Occipital lobe (tissue), 1 donor: ENCODE measurements at regions not wholly inside any gene's neighbourhood (a gene's known extent, or its start where the extent isn't known, plus 50 kb on each side); places are given as distances from the start of the nearest gene placed in this dataset.
"Not testable (repeated sequence)": the region's sequence is repeated elsewhere in the genome, so short reads cannot be mapped to it uniquely, and the experiment has no call there.

Source experiments
- DNase-seq: peaks from one replicate; lab custom pipeline; 2025; lab: John Stamatoyannopoulos, UW

DNA sequence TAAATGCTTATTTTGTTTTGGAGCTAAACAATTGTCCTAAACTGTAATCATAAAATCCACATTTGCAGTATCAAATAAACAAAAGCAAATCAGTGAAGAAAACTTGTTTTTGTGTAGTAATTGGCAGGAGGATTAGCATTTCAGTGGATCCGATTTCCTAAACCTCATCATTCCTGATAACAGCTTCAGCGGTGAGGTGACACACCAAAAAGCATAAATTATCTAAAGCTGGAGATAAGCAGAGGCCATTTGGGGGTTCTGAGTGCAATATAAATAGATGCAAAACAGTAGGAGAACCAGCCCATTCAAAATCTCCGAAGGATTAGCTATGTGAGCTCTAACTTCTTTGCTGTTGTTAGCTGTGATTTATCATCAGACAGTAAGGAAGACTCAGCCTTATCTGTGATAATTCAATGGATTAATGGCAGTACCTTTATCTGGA, 235.8 kb downstream of the EPHA7 start:
- no peak for DNase-seq

DNA sequence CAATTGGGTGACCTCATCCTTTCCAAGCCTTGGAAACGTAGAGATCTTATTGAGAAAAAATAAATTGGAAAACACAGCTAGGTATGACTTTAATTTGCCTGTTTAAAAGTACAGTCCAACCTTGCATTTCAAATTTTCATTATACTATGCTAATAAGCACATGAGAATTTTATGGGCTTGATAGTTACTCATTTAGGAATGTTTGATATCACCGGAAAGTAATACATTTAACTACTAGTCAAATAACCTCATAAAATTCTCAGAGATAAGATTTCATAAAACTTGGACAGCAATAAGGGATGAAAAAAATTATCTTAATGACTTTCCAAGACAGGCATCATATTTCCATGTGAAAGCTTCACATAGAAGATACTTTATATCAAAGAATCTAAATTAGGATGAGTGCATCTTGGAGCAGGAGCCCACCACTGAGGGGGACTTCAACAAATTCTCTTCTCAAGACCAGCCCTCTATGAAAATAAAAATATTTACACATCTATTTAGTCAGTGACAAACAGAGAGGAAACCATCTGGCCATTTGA, 236.3 kb downstream of the EPHA7 start:
- DNase-seq: no peak

DNA sequence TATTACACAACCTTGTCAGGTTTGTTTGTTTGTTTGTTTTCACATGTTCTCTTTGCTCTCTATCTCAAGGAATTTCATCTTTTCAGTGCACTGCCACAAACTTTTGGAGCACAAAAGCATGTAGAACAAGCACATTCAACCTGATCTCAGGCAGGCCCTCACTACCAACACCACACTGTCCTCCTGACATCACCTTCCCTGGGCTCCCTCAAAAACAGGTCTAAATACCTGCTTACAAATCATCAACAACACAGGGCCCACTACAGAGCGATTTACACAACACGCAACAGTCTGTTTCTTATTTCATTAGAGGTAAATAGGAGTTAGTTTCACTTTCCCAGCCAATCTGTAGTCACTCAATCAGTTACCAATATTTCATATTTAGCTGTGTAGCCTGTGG, 241.4 kb downstream of the EPHA7 start:
- no peak for DNase-seq

DNA sequence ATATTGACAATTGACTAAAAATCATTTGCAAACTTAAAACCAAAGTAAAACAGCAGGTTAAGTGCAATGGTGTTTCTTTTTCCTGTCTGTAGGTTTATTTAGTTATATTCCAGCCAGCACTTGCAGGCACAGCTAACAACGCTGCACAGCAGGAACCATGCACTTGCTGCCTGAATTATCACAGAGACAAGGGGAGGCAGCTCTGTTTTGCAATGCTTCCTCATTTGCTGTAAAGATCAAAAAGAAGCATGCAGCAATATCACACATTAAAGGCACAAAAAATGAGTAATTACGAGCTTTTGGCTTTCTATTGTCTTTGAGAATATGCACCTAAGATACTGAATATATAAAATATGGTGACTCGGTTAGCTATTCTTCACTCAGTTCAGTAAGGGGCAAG, 241.9 kb downstream of the EPHA7 start:
- no peak for DNase-seq

DNA sequence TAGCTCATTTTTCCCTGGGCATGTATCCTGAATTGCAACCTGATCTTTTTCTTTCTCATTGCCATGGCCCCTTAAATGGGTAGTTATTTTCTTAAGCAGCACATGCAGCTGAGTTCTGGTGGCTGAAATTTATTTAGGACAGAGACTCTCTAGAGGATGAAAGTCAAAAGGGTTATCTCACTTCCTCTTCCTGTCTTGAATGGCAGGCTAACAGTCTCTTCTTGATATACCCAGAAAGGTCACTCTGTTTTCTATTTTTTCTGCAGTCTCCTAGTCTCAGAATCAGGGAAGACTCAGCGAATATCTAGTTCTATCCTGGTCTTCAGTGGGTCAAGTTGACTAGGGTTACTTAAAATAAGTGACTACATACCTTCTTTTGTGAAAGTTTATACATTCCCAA, 243.3 kb downstream of the EPHA7 start:
- no peak for DNase-seq

DNA sequence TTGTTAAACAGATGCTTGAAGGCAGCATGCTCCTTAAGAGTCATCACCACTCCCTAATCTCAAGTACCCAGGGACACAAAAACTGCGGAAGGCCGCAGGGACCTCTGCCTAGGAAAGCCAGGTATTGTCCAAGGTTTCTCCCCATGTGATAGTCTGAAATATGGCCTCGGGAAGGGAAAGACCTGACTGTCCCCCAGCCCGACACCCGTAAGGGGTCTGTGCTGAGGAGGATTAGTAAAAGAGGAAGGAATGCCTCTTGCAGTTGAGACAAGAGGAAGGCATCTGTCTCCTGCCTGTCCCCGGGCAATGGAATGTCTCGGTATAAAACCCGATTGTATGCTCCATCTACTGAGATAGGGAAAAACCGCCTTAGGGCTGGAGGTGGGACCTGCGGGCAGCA, 245.8 kb downstream of the EPHA7 start:
- not testable (repeated sequence) for DNase-seq

DNA sequence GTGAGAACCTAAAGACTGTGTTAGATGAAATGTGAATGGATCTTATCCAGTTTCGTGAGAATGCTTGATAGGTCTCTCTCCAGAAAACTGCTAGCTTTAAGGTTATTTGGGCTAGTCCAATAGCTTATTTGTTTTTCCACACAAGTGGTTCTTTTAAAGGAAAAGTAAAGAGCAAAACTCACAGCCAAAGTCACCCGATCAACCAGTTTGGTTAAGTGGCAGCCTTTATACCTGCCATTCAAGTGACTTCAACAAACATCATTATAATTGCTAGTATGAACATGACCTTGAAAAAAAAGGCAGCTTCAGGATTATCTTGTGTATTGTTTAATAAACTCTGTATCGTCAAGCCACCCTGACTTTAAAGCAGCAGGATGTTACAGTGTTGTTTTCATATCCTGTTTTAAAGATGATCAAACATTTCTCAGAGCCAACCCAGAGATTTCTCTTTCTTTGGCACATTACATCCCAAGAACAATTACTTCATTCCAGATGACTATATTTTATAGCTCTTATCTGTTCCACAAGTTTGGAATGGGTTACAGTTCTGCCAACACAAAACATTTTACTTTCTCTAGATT, 253.4 kb downstream of the EPHA7 start:
- DNase-seq: no peak

DNA sequence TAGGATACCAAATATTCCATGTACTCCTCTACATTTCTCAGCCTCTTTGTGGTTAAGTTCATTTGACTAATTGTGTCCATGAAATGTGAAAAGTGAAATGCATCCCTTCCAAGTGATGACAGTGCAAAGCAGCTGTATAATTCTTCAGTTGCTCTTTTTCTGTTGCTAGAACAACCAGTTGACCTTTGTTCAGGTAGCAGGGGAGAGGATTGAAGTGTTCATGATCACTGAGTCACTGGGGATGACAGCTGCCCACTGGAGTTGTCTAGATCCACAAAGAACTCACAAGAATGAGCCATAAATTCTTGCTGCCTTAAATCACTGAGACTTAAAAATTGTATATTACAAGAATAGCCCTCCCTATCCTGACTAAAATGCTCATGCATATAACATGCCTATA, 254.6 kb downstream of the EPHA7 start:
- DNase-seq: no peak

DNA sequence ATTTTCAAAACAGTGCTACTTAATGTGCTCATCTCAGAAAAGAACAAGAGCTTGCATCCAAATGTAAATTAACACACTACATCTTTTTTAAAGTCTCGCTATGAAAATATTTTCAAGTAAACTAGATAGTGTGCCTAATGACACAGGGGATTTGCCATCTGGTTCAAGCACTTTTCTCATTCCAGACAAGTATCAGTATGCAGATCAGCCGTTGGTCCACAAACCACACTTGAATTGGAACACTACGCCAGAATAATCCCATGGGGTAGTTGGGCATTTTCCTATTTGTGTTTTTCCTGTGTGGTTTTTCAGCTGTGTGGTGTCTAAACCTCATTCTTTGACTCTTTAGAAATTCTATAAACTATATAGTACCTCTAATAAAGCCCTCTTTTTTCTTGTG, 256.2 kb downstream of the EPHA7 start:
- no peak for DNase-seq

DNA sequence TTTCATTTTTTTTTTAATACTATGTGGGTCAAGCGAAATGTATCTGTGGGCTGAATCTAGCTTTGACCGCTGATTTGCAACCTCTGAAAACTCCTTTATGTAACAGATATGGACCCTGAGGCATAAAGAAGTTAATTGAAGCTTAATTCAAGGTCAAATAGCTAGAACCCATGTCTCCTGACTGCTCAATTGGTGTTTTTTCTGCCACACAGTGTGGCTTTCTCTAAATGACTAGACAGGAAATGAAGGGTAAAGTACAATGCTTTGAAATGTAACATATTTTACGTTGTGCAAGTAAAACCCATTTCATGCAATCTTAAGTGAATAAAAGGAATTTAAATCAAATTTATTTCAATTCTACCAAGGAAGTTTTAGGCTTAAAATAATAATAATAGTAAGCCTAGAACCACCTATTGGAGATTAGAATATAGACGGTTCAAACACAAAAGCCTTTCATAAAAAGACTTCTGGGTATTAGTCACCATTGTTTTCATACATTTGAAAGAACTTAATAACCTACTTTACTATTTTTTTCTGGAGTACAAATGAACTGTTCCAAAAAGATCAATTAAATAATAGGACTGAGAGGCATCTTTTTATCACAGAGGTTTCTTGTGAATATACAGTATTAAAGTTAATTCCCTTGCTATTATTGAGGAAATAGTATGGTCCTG, 279.8 kb downstream of the EPHA7 start:
- no peak for DNase-seq

DNA sequence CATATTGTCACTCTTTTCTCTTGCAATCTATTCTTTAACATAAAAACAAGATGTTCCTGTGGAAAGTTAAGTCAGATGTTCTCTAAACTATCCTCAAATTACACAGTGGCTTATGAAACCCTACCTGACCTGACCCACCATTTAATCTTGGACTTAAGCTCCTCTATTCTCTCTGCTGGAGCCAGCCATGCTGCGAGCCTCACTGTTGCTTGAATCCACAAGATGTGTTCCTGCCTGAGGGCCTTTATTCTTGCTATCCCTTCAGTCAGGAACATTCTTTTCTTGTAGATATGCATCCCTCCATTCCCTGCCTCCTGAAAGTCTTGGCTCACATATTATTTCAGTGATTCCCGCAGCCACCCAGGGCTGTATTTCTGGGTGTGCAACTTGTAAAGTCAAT, 283.2 kb downstream of the EPHA7 start:
- no peak for DNase-seq

DNA sequence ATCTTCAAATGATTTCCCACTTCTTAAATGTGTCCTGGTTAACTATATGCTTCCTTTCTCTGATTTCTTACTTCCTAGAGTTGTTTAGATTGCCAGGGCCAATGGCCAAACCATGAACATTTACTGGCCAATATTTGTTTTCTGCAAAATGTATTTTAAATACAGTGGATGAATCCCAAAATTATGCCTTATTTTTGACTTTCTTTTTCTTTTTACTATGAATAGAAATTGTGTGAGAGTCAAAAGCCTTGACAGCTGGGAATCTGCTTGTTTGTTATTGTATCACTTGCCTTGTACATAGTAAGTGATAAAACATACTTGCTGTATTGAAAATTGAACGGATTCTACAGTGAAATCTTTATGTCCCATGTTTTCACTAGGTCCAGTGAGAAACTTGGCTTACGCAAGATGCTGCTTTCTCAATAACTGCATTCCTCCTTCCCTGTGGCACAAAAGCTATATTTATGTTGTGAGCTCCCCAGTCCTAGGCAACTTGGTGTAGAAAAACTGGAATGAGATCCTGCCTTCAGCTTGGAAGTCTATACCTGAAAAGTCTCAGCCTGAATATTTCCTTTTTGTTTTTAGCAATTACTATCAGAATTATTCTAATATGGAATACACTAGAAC, 295.2 kb downstream of the EPHA7 start:
- no peak for DNase-seq

DNA sequence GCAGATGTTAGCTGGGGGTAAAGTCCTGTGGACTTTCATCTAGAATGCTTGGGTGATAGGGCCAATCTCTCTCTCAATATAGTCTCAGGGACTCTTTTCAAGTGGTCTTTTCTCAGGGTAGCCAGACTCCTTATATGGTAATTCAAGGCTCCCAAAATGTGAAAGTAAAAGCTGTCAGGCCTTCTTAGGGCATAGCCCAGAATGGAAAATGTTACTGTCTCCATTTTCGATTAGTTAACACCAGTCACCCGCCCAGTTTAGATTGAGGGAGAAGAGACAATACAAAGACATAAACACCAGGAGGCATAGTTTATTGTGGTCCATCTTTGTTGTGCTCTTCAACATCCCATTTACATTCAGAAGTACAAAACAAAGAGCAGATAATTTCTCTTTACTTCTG, 295.8 kb downstream of the EPHA7 start:
- no peak for DNase-seq

DNA sequence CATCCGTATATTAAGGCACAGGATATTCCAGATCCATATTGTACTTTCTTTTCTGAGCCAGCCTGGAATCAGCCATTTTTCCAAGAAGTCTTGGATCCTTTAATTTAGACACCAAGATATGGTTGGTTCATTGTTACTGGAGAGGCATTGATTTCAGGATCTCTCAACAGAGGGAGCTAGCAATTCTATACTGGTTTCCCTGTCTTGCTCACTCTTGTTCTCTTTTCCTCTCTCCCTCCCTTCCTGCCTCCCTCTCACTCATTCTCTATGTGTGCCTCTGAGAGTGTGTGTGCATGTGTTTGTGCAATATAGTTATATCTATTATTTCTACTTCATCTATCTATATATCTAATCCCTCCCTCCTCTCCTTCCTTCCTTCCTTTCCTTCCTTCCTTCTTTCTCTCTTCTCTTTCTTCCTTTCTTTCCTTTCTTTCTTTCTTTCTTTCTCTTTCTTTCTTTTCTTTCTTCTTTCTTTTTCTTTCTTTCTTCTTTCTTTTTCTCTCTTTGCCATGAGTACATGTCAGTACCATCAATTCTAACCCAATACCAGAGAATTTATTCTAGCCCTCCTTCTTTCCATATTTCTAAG, 299.1 kb downstream of the EPHA7 start:
- no peak for DNase-seq

DNA sequence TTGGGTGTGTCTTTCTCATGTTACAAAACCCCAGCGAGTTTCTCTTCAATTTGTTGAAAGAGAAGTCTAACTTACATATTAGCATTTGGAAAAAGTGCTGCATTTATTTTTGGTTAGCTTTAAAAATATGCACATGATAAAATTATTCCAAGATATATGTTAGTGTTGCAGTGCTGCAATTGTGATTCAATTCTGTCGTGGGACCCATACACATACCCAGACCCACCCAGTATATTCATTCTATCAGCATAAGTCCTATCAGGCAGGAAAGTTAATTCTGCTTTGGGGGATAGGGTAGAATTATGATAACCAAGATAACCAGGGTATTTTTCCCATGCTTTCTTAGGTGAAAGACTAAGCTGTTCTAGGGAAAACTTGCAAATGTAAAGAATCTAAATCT, 313.5 kb downstream of the EPHA7 start:
- no peak for DNase-seq

DNA sequence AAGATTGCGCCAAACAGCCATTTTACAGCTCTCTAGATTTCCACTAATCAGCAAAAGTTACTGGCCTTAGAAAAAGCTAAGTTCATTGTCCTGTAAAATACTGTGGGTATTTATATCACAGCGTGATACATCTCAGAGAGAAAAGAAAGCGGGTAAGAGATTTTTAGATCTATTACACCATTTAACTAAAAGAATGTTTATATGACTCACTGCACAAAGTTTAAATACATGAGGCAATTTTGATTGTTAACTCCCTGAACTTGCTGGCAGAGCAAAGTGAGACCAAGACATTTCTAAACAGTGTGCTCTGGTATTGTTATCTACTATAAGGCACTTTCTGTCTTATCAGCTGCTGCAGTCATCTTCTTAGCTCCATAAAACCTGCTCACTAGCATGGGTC, 314.3 kb downstream of the EPHA7 start:
- no peak for DNase-seq

DNA sequence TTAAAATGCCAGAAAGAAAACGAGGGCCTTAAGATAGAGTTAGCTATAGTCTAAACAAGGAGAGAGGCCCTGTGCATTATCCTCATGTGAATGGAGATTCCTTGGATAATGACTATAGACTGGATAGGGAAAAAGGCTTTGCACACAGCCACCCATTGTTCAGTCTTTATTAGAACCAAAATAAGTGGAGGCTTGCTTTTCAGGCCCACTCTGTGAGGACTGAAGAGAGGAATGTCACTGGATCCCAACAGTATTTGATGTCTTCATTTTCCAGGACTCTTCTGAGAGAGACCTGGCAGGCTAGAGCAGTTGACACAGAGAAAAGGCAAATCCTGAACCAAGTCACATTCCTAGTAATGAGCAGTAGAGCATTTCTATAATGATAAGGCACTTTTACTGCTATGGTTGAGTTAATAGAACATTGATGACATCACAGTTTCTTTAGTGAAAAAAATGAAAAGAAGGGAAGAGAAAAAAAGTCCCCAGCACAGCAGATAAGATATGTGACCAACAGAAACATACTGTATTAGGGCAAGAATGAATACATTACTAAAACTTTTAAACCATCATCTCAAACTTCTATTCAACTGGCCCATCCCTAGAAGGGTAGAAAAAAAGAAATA, 315.1 kb downstream of the EPHA7 start:
- no peak for DNase-seq

DNA sequence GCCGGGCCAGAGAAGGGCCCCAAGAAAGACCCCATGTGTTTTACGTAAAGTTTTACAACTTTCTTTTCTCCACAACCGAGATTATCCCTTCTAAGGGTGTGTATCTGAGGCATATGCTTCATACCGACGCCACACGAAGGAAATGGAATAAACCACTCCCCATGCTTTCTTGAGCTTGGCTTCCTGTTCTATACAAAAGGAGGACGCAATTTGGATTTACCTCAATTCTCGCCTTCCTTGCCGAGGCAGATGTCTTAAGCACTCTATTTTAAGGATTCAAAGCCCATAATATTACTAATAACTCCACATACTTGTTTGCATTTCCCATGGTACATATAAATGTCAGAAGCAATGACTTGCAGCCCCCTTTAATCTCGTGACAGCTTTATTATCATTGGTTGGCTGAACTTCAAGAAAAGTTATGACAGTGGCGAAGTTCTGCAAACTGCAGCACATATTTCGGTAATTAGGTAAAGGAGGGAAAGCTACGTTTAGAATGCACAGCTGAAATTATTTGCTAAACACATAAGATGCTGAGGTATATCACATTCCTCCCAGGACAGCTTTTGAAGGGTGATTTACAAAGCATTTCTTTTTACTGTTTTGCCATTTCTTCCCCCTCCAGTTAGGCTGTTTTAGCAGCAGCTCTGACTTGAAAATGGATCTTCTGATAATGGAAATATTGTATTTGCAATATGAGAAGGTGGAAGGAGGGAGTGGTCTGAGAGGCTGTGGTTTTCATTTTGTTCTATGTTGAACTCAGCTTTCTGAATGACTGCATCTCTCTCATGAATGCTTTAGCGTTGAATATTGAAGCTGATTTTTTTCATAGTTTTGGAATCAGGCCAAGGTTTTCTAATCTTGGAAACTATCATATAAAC, 330.5 kb downstream of the EPHA7 start:
- DNase-seq: no peak

DNA sequence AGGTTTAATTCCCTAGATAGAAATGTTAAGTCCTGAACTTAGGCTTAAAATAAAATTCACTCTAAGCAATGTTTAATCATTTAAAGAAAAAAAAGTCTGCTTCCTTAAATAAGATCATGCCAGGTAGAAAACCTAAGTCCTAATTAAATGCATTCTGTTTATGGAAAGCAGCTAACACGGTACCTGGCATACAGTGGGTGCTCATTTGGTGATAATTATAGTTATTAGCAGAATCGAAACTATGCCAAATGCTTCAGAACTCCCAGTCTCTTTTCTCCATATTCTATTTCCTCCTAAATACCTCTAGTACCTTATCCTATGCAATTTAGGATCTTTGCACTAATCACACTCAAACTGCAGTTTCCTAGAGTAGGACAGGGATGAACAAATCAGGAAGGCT, 331.8 kb downstream of the EPHA7 start:
- no peak for DNase-seq

DNA sequence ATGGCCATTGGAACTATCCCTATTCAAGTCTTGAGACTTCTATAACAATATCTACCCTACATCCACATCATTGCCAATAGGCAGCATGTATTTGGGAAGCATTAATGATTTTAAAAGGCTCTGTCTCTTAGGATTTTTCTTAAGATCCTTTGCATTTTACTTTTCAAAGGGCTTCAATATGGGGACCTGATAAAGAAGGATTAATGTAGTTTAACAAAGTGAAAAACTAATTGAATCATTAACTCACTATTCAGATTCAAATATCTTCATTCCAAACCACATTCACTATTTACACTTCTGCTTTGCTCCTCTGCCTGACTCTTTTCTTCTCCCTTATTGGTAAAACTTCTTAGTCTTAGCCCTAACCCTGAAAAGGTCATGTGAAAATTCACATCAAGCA, 333.0 kb downstream of the EPHA7 start:
- DNase-seq: no peak
